Activated CD8-positive, alpha-beta T cell treated with anti-CD3 and anti-CD28 coated beads for 36 hours (primary cell): ENCODE measurements at regions not wholly inside any gene's neighbourhood (a gene's known extent, or its start where the extent isn't known, plus 50 kb on each side); places are given as distances from the start of the nearest gene placed in this dataset.

Experiments used
- ATAC-seq: fragments of 200-7000 bp; cut with Tn5 transposase; one replicate; pipeline ENCODE4 v1.10.0; 2021; ENCODE audit warnings: mild to moderate bottlenecking, moderate library complexity
- CTCF ChIA-PET: fragments of 350-600 bp; sonication (Branson Sonifier 250); formaldehyde crosslinking; loops from one replicate; lab custom pipeline; 2021; ENCODE audit warnings: antibody characterized with exemption; lab: Charles Lee
- POLR2A ChIA-PET: fragments of 350-600 bp; sonication (Branson Sonifier 250); formaldehyde crosslinking; loops from one replicate; lab custom pipeline; 2021; ENCODE audit warnings: antibody characterized with exemption; lab: Charles Lee
- DNase-seq: peaks from one replicate; pipeline ENCODE4 v3.0.0-alpha.2; 2020
- H3K27ac Mint-ChIP-seq: one replicate; pipeline ENCODE4 v1.8.0; 2021; ENCODE audit warnings: mild to moderate bottlenecking, mixed read lengths
- H3K27me3 Mint-ChIP-seq: one replicate; pipeline ENCODE4 v1.8.0; 2021; ENCODE audit warnings: mixed read lengths
- H3K36me3 Mint-ChIP-seq: one replicate; pipeline ENCODE4 v1.8.0; 2021; ENCODE audit warnings: low read depth, mixed read lengths
- H3K4me1 Mint-ChIP-seq: one replicate; pipeline ENCODE4 v1.8.0; 2021; ENCODE audit warnings: low read depth, mixed read lengths
- H3K4me3 Mint-ChIP-seq: one replicate; pipeline ENCODE4 v1.8.0; 2021; ENCODE audit warnings: mild to moderate bottlenecking, moderate library complexity, mixed read lengths
- H3K9me3 Mint-ChIP-seq: one replicate; pipeline ENCODE4 v1.8.0; 2021; ENCODE audit warnings: mixed read lengths
- CTCF ChIP-seq: fragments of 200-600 bp; IDR thresholded peaks from one replicate; pipeline ENCODE4 v1.8.0; 2022; ENCODE audit warnings: antibody characterized with exemption, mild to moderate bottlenecking
- intact Hi-C: fragments of 100-400 bp; cut with micrococcal nuclease; formaldehyde crosslinking; loops from one replicate; pipeline ENCODE4 v1.10.0; 2022

DNA sequence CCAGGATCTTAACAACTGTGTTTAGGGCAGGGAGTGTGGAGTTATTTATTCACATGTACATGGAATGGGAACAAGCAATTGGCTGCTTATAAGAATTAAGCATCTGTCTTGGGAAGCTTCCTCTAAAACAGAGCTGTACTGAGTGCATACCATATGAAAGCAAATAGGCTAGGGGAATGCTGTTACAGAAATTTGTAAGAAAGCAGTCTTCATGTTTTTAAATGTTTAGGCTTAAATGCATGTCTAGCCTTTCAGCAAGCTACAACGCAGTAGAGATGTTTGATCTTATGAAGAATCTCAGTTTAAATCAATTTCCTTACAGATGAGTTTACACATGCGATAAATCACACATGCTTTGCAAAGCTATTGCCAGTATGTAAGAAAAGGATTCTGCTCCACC is 123.1 kb upstream of the MID1 start:
- DNase-seq (no peak), ATAC-seq (no peak)
- TF ChIP-seq CTCF: no peak
- H3K27me3 Mint-ChIP-seq: no peaks in the 10 kb centered on the region
- no peak overlapping the region for H3K27ac Mint-ChIP-seq
- CTCF ChIA-PET: interaction anchor here (1.0 kb wide), 1 partner anchor 19 kb away, joined by 3 read pairs; no protein-coding TSS in a partner anchor
- H3K4me3 Mint-ChIP-seq: no peak overlapping the region
- H3K36me3 Mint-ChIP-seq: no peaks in the 10 kb centered on the region
- H3K4me1 Mint-ChIP-seq: no peaks in the 10 kb centered on the region
- intact Hi-C loops: no loop called here
- POLR2A ChIA-PET: no interaction called here
- no peaks in the 10 kb centered on the region for H3K9me3 Mint-ChIP-seq

GRCh38 chrX:10744007-10744406 is 123.6 kb upstream of the MID1 start:
- no peak for ATAC-seq
- Mint-ChIP-seq H3K27me3 (no peaks in the 10 kb centered on the region), H3K27ac (no peak overlapping the region), H3K36me3 (no peaks in the 10 kb centered on the region), H3K4me3 (no peak overlapping the region), H3K9me3 (no peaks in the 10 kb centered on the region), H3K4me1 (no peaks in the 10 kb centered on the region)
- no peak for DNase-seq
- TF ChIP-seq CTCF: no peak
- intact Hi-C loops: no loop called here
- ChIA-PET POLR2A (no interaction called here), CTCF (interaction anchor here (1.0 kb wide), 2 partner anchors 19 to 554 kb away, joined by 3 read pairs; no protein-coding TSS in a partner anchor)

GRCh38 chrX:10747975-10748374 is 127.6 kb upstream of the MID1 start:
- no peak for TF ChIP-seq CTCF
- CTCF ChIA-PET: no interaction called here
- no peaks in the 10 kb centered on the region for H3K4me1 Mint-ChIP-seq
- ATAC-seq (no peak), DNase-seq (no peak)
- H3K36me3 Mint-ChIP-seq: no peaks in the 10 kb centered on the region
- no peak overlapping the region for H3K4me3 Mint-ChIP-seq
- POLR2A ChIA-PET: no interaction called here
- no peaks in the 10 kb centered on the region for H3K9me3 Mint-ChIP-seq
- intact Hi-C loops: no loop called here
- no peaks in the 10 kb centered on the region for H3K27me3 Mint-ChIP-seq
- no peak overlapping the region for H3K27ac Mint-ChIP-seq

DNA sequence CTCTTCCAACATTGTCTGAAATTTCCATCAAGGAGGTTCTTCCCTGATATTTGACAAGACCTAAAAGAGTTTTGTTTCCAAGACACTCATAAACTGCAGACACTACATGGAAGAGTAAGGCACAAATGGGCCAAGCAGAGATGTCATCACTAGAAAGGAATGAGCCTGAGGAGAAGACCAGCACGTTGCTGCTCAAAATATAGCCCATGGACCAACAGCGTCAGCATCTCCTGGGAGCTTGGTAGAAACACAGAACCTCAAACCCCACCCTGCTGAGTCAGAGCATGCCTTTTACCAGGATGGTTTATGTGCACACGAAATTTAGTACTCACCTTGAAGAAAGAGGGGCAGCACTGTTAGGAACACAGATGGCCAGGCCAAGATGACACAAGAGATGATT is 128.7 kb upstream of the MID1 start:
- CTCF ChIA-PET: no interaction called here
- Mint-ChIP-seq H3K9me3 (no peaks in the 10 kb centered on the region), H3K27me3 (no peaks in the 10 kb centered on the region), H3K36me3 (no peaks in the 10 kb centered on the region), H3K4me3 (no peak overlapping the region), H3K4me1 (no peaks in the 10 kb centered on the region), H3K27ac (no peak overlapping the region)
- TF ChIP-seq CTCF: no peak
- no peak for DNase-seq
- intact Hi-C loops: no loop called here
- POLR2A ChIA-PET: no interaction called here
- ATAC-seq: no peak

DNA sequence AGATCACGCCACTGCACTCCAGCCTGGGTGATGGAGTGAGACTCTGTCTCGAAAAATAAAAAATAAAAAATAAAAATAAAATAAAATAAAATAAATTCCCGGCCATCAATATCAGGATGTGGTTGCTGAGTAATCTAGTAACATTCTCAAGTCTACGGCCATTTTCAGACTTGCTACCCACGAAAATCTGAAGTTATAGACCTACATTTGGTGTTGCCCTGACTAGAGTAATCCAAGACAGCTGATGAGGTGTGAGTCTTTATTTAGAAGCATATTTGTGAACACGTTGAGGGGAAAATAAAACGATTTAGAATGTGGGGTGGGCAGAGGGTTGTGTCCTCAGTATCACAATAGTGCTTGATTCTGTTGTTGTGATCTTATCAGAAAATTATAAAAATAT is 130.2 kb upstream of the MID1 start:
- no peak for TF ChIP-seq CTCF

More for the DNA sequence above, 130.2 kb upstream of the MID1 start:
- ATAC-seq: no peak
- Mint-ChIP-seq H3K27ac (no peak overlapping the region), H3K27me3 (no peaks in the 10 kb centered on the region), H3K36me3 (no peaks in the 10 kb centered on the region), H3K4me1 (no peaks in the 10 kb centered on the region), H3K9me3 (no peaks in the 10 kb centered on the region), H3K4me3 (no peak overlapping the region)
- CTCF ChIA-PET: no interaction called here
- no peak for DNase-seq
- intact Hi-C loops: no loop called here
- POLR2A ChIA-PET: no interaction called here
